ENCODE measurements at regions not wholly inside any gene's neighbourhood (a gene's known extent, or its start where the extent isn't known, plus 50 kb on each side); places are given as distances from the start of the nearest gene placed in this dataset.

- peak; percentile 44 for DNase-seq
- CTCF ChIA-PET = interaction anchor here (0.6 kb wide), 1 partner anchor 208 kb away, joined by 3 read pairs; no protein-coding TSS in a partner anchor
- no peak overlapping the region for H3K4me3 Mint-ChIP-seq (ENCODE audit: low read depth, unreplicated experiment)
- H3K27me3 Mint-ChIP-seq (ENCODE audit: unreplicated experiment) = no peaks in the 10 kb centered on the region
- TF ChIP-seq CTCF (IDR thresholded peaks at IDR 0.05; ENCODE audit: unreplicated experiment) = no peak
- peaks cover 10% of the 10 kb centered on the region for H3K4me1 Mint-ChIP-seq (ENCODE audit: low read depth, unreplicated experiment)
- H3K27ac Mint-ChIP-seq (ENCODE audit: unreplicated experiment) = no peak overlapping the region
- BruUV-seq (replicated peaks) = no TSS peak
- H3K36me3 Mint-ChIP-seq (ENCODE audit: insufficient read depth, unreplicated experiment) = no peaks in the 10 kb centered on the region
- intact Hi-C loops (cut with micrococcal nuclease; ENCODE audit: unreplicated experiment) = no loop called here
- H3K9me3 Mint-ChIP-seq (ENCODE audit: low read depth, unreplicated experiment) = no peaks in the 10 kb centered on the region
Measured at GRCh38 chr15:97566961-97567360, 393.5 kb upstream of the ARRDC4 start.

GRCh38 chr15:97567411-97567810 is 393.1 kb upstream of the ARRDC4 start:
- CTCF ChIA-PET = no interaction called here
- Mint-ChIP-seq H3K27ac (ENCODE audit: unreplicated experiment) (no peak overlapping the region), H3K27me3 (ENCODE audit: unreplicated experiment) (no peaks in the 10 kb centered on the region), H3K4me3 (ENCODE audit: low read depth, unreplicated experiment) (no peak overlapping the region), H3K4me1 (ENCODE audit: low read depth, unreplicated experiment) (peaks cover 10% of the 10 kb centered on the region), H3K36me3 (ENCODE audit: insufficient read depth, unreplicated experiment) (no peaks in the 10 kb centered on the region), H3K9me3 (ENCODE audit: low read depth, unreplicated experiment) (no peaks in the 10 kb centered on the region)
- TF ChIP-seq CTCF (IDR thresholded peaks at IDR 0.05; ENCODE audit: unreplicated experiment) = no peak
- no peak for DNase-seq
- intact Hi-C loops (cut with micrococcal nuclease; ENCODE audit: unreplicated experiment) = no loop called here
- no TSS peak for BruUV-seq (replicated peaks)

GRCh38 chr15:97576929-97577645 is 383.4 kb upstream of the ARRDC4 start:
- Mint-ChIP-seq H3K27ac (ENCODE audit: unreplicated experiment) (no peak overlapping the region), H3K4me1 (ENCODE audit: low read depth, unreplicated experiment) (no peaks in the 10 kb centered on the region), H3K9me3 (ENCODE audit: low read depth, unreplicated experiment) (peaks cover 12% of the 10 kb centered on the region), H3K36me3 (ENCODE audit: insufficient read depth, unreplicated experiment) (no peaks in the 10 kb centered on the region), H3K27me3 (ENCODE audit: unreplicated experiment) (no peaks in the 10 kb centered on the region), H3K4me3 (ENCODE audit: low read depth, unreplicated experiment) (no peak overlapping the region)
- DNase-seq = no peak
- intact Hi-C loops (cut with micrococcal nuclease; ENCODE audit: unreplicated experiment) = no loop called here
- CTCF ChIA-PET = no interaction called here
- no peak for TF ChIP-seq CTCF (IDR thresholded peaks at IDR 0.05; ENCODE audit: unreplicated experiment)
- BruUV-seq (replicated peaks) = no TSS peak

GRCh38 chr15:97585408-97585807 is 375.1 kb upstream of the ARRDC4 start:
- no TSS peak for BruUV-seq (replicated peaks)
- CTCF ChIA-PET = interaction anchor here (0.6 kb wide), 1 partner anchor 99 kb away, joined by 5 read pairs; no protein-coding TSS in a partner anchor
- no peaks in the 10 kb centered on the region for H3K27me3 Mint-ChIP-seq (ENCODE audit: unreplicated experiment)
- TF ChIP-seq CTCF (IDR thresholded peaks at IDR 0.05; ENCODE audit: unreplicated experiment) = no peak
- H3K9me3 Mint-ChIP-seq (ENCODE audit: low read depth, unreplicated experiment) = peaks cover 19% of the 10 kb centered on the region
- H3K4me1 Mint-ChIP-seq (ENCODE audit: low read depth, unreplicated experiment) = no peaks in the 10 kb centered on the region
- intact Hi-C loops (cut with micrococcal nuclease; ENCODE audit: unreplicated experiment) = no loop called here
- no peak overlapping the region for H3K4me3 Mint-ChIP-seq (ENCODE audit: low read depth, unreplicated experiment)
- no peak for DNase-seq
- no peaks in the 10 kb centered on the region for H3K36me3 Mint-ChIP-seq (ENCODE audit: insufficient read depth, unreplicated experiment)
- H3K27ac Mint-ChIP-seq (ENCODE audit: unreplicated experiment) = no peak overlapping the region

All from Calu3 (cell line).